Gastroesophageal sphincter (tissue), 3 donors: ENCODE measurements at regions not wholly inside any gene's neighbourhood (a gene's known extent, or its start where the extent isn't known, plus 50 kb on each side); places are given as distances from the start of the nearest gene placed in this dataset.

Experiments used
- CTCF ChIP-seq, 4 experiments: fragments of 200-600 bp in 2 of 4; fragments of 450-650 bp in 2 of 4; sonication (generic) in 1 of 4; IDR thresholded peaks; one replicate each; pipeline ENCODE4 v1.5.1; 2017 to 2019; ENCODE audit warnings: antibody characterized with exemption in 4 of 4, mild to moderate bottlenecking in 2 of 4, moderate library complexity in 2 of 4
- POLR2A ChIP-seq, 2 donors: fragments of 450-650 bp; IDR thresholded peaks; one replicate each; pipeline ENCODE4 v1.6.1; 2017; ENCODE audit warnings: antibody characterized with exemption in 2 of 2, mild to moderate bottlenecking in 2 of 2, moderate library complexity in 1 of 2
- POLR2AphosphoS5 ChIP-seq: sonication (generic); formaldehyde crosslinking; IDR thresholded peaks from one replicate; pipeline ENCODE4 v1.6.1; 2017; ENCODE audit warnings: antibody characterized with exemption

- TF ChIP-seq POLR2A (IDR thresholded peaks at IDR 0.05) (no peak), CTCF (IDR thresholded peaks at IDR 0.05) (no peak), POLR2AphosphoS5 (no peak)
Observed at GRCh38 chr13:32878163-32878562, 138.1 kb upstream of the KL start.
